GM12878 (cell line): ENCODE measurements at regions not wholly inside any gene's neighbourhood (a gene's known extent, or its start where the extent isn't known, plus 50 kb on each side); places are given as distances from the start of the nearest gene placed in this dataset.

Experiments
- ATAC-seq: fragments of 200-7000 bp; cut with Tn5 transposase; 3 replicates; pipeline ENCODE4 v1.9.1; 2020; ENCODE audit warnings: mild to moderate bottlenecking, moderate library complexity
- BruUV-seq: library from RNA; stranded (reverse); fragments of 400-500 nt; replicated peaks from 2 replicates; lab custom pipeline; 2021; lab: Mats Ljungman, UMichigan
- CTCF ChIA-PET: fragments of 300-600 bp; sonication (Branson Sonifier 250); formaldehyde crosslinking; extraction: SDS; loops from one replicate; lab custom pipeline; 2021; ENCODE audit warnings: inconsistent platforms; lab: Yijun Ruan, JAX
- POLR2A ChIA-PET: fragments of 350-600 bp; formaldehyde crosslinking; extraction: SDS; loops from one replicate; lab custom pipeline; 2021; ENCODE audit warnings: inconsistent platforms; lab: Charles Lee
- RAD21 ChIA-PET: fragments of 300-600 bp; sonication (Branson Sonifier 250); formaldehyde crosslinking; loops from one replicate; lab custom pipeline; 2023; ENCODE audit warnings: antibody characterized with exemption; ENCODE audit not compliant: unreplicated experiment; lab: Charles Lee
- SMC1A ChIA-PET: fragments of 300-600 bp; sonication (Branson Sonifier 250); formaldehyde crosslinking; loops from one replicate; lab custom pipeline; 2023; ENCODE audit not compliant: unreplicated experiment, uncharacterized antibody; lab: Charles Lee
- DNase-seq: peaks from one replicate; pipeline ENCODE4 v3.0.0-alpha.2; 2011; ENCODE audit warnings: low read depth, low spot score
- FAIRE-seq: peaks from 3 replicates; lab custom pipeline; 2011; peaks lifted over from hg19 to GRCh38; lab: Jason Lieb, UNC
- H2AFZ ChIP-seq: 2 replicates; pipeline ENCODE4 v1.6.0; 2011; ENCODE audit warnings: low read depth, low read length, control low read depth; ENCODE audit not compliant: control insufficient read depth
- H3K27ac ChIP-seq: 2 replicates; pipeline ENCODE4 v1.5.1; 2011; ENCODE audit warnings: control low read depth; ENCODE audit not compliant: control insufficient read depth, insufficient read depth
- H3K27me3 ChIP-seq, 2 experiments: replicated peaks in 1 of 2; 2 replicates each; pipeline versions ENCODE4 v1.6.0 to v1.6.1; 2011; ENCODE audit warnings: low read length in 1 of 2; ENCODE audit not compliant: control insufficient read depth in 2 of 2, insufficient read depth in 2 of 2
- H3K36me3 ChIP-seq, 2 experiments: 2 replicates each; pipeline ENCODE4 v1.5.1; 2011; ENCODE audit warnings: low read length in 1 of 2; ENCODE audit not compliant: control insufficient read depth in 2 of 2, insufficient read depth in 2 of 2
- H3K4me1 ChIP-seq: 2 replicates; pipeline ENCODE4 v1.6.1; 2011; ENCODE audit warnings: mild to moderate bottlenecking, low read length, moderate library complexity, mixed read lengths; ENCODE audit not compliant: control insufficient read depth, insufficient read depth
- H3K4me2 ChIP-seq: 2 replicates; pipeline ENCODE4 v1.6.0; 2011; ENCODE audit warnings: control low read depth; ENCODE audit not compliant: control insufficient read depth, insufficient read depth
- H3K4me3 ChIP-seq: fragments of 200-600 bp; sonication (generic); 2 replicates; pipeline ENCODE4 v1.5.1; 2016
- H3K79me2 ChIP-seq: 2 replicates; pipeline ENCODE4 v1.6.0; 2011; ENCODE audit warnings: low read length; ENCODE audit not compliant: control insufficient read depth, insufficient read depth
- H3K9ac ChIP-seq: 2 replicates; pipeline ENCODE4 v1.8.0; 2011; ENCODE audit warnings: low read length, control low read depth, mixed read lengths; ENCODE audit not compliant: control insufficient read depth, insufficient read depth
- H3K9me3 ChIP-seq: replicated peaks from 3 replicates; pipeline ENCODE4 v1.5.1; 2011; ENCODE audit warnings: mild to moderate bottlenecking, low read length; ENCODE audit not compliant: control insufficient read depth, insufficient read depth
- H4K20me1 ChIP-seq: 2 replicates; pipeline ENCODE4 v1.6.0; 2011; ENCODE audit not compliant: control insufficient read depth, insufficient read depth
- BACH1 ChIP-seq: fragments of 450-650 bp; IDR thresholded peaks from 2 replicates; pipeline ENCODE4 v1.6.1; 2017; ENCODE audit warnings: mild to moderate bottlenecking, borderline replicate concordance
- CEBPB ChIP-seq, 2 experiments: fragments of 150-350 bp in 1 of 2; IDR thresholded peaks; 2 replicates each; pipeline ENCODE4 v1.6.1; 2012 to 2014; ENCODE audit warnings: low read depth in 2 of 2, low read length in 2 of 2, borderline replicate concordance in 1 of 2, inconsistent platforms in 1 of 2
- CHD1 ChIP-seq: IDR thresholded peaks from 2 replicates; pipeline ENCODE4 v1.6.1; 2012; ENCODE audit warnings: low read depth, low read length, improper control_type of control experiment
- GABPA ChIP-seq: IDR thresholded peaks from 2 replicates; pipeline ENCODE4 v1.6.1; 2014; ENCODE audit warnings: antibody characterized with exemption, low read depth, mild to moderate bottlenecking, inconsistent platforms
- IKZF1 ChIP-seq: fragments of 450-650 bp; conservative IDR thresholded peaks from 2 replicates; pipeline ENCODE4 v1.6.1; 2017; ENCODE audit warnings: antibody characterized with exemption, mild to moderate bottlenecking
- LARP7 ChIP-seq: fragments of 450-650 bp; IDR thresholded peaks from 2 replicates; pipeline ENCODE4 v1.6.1; 2017; ENCODE audit warnings: mild to moderate bottlenecking
- NFXL1 ChIP-seq: fragments of 450-650 bp; IDR thresholded peaks from 2 replicates; pipeline ENCODE4 v1.6.1; 2017; ENCODE audit warnings: antibody characterized with exemption, mild to moderate bottlenecking, borderline replicate concordance
- WGBS: methylation state at CpG from one replicate; pipeline ENCODE4 v1.1.6; 2016; ENCODE audit warnings: low lambda C conversion rate; ENCODE audit not compliant: insufficient replicate concordance, insufficient coverage; ENCODE audit errors: missing lambda C conversion rate; 5-methylcytosine and 5-hydroxymethylcytosine counted together
- in situ Hi-C: fragments of 300-500 bp; cut with MboI; formaldehyde crosslinking; loops from 9 replicates; pipeline ENCODE4 v1.14.3; 2018; ENCODE audit warnings: mixed read lengths
- intact Hi-C: fragments of 100-400 bp; cut with micrococcal nuclease; formaldehyde crosslinking; loops from one replicate; pipeline ENCODE4 v1.14.2; 2022; ENCODE audit not compliant: unreplicated experiment
- TF ChIP-seq, protein P1 (sequence below): IDR thresholded peaks from 2 replicates; pipeline ENCODE4 v1.6.1; 2012; ENCODE audit warnings: low read length, inconsistent platforms

- CTCF ChIA-PET: no interaction called here
- no peak for ATAC-seq
- no peak for FAIRE-seq
- TF ChIP-seq LARP7 (no peak), BACH1 (no peak), GABPA (no peak), CEBPB (IDR thresholded peaks at IDR 0.05; ENCODE audit: borderline replicate concordance in 1 of 2, low read depth in 2 of 2, low read length in 2 of 2) (no peak), CHD1 (no peak), NFXL1 (no peak), IKZF1 (no peak)
- TF ChIP-seq, protein P1, sequence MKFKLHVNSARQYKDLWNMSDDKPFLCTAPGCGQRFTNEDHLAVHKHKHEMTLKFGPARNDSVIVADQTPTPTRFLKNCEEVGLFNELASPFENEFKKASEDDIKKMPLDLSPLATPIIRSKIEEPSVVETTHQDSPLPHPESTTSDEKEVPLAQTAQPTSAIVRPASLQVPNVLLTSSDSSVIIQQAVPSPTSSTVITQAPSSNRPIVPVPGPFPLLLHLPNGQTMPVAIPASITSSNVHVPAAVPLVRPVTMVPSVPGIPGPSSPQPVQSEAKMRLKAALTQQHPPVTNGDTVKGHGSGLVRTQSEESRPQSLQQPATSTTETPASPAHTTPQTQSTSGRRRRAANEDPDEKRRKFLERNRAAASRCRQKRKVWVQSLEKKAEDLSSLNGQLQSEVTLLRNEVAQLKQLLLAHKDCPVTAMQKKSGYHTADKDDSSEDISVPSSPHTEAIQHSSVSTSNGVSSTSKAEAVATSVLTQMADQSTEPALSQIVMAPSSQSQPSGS: no peak
- intact Hi-C loops (no loop called here), in situ Hi-C loops (no loop called here)
- no peaks in the 10 kb centered on the region for H3K36me3 ChIP-seq
- H3K79me2 ChIP-seq: no peaks in the 10 kb centered on the region
- no peak overlapping the region for H3K4me3 ChIP-seq
- H3K27me3 ChIP-seq: peaks cover 0 to 4% of the 10 kb centered on the region in 2 experiments; a peak in 2 of 4 replicates
- no peaks in the 10 kb centered on the region for H4K20me1 ChIP-seq
- RAD21 ChIA-PET: no interaction called here
- no peaks in the 10 kb centered on the region for H3K9me3 ChIP-seq
- H3K4me2 ChIP-seq: no peak overlapping the region
- DNase-seq: no peak
- BruUV-seq: no TSS peak
- SMC1A ChIA-PET: no interaction called here
- POLR2A ChIA-PET: interaction anchor here (0.7 kb wide), 1 partner anchor 50 kb away, joined by 5 read pairs; no protein-coding TSS in a partner anchor
- no peak overlapping the region for H3K27ac ChIP-seq
- no peak overlapping the region for H2AFZ ChIP-seq
- H3K9ac ChIP-seq: no peak overlapping the region
- WGBS: 38% methylated on average over 17 of the region's 17 CpGs
- no peaks in the 10 kb centered on the region for H3K4me1 ChIP-seq
These were observed 173.3 kb upstream of the MYCN start for GRCh38 chr2:15766911-15767597.
